GM18858 (cell line): ENCODE measurements at regions not wholly inside any gene's neighbourhood (a gene's known extent, or its start where the extent isn't known, plus 50 kb on each side); places are given as distances from the start of the nearest gene placed in this dataset.
"Not testable (repeated sequence)": the region's sequence is repeated elsewhere in the genome, so short reads cannot be mapped to it uniquely, and the experiment has no call there.

ENCODE experiments used
- ATAC-seq: cut with Tn5 transposase; IDR thresholded peaks from one replicate; pipeline ENCODE4 v1.9.1; 2021; ENCODE audit not compliant: unreplicated experiment

GRCh38 chr13:109336730-109337129 is 449.7 kb downstream of the IRS2 start:
- ATAC-seq, result no peak

GRCh38 chr13:109333893-109334651 is 452.3 kb downstream of the IRS2 start:
- ATAC-seq, result no peak

GRCh38 chr13:109332506-109333499 is 453.6 kb downstream of the IRS2 start:
- ATAC-seq, result no peak

GRCh38 chr13:109331898-109332297 is 454.5 kb downstream of the IRS2 start:
- no peak for ATAC-seq

- no peak for ATAC-seq
Observed at GRCh38 chr13:109331011-109331433, 455.4 kb downstream of the IRS2 start.

GRCh38 chr13:109330123-109330522 is 456.3 kb downstream of the IRS2 start:
- ATAC-seq, result no peak

GRCh38 chr13:109329175-109329574 is 457.2 kb downstream of the IRS2 start:
- ATAC-seq, result no peak

- ATAC-seq, result no peak
Observed at GRCh38 chr13:109326601-109327000, 459.8 kb downstream of the IRS2 start.

GRCh38 chr13:109323338-109323737 is 463.0 kb downstream of the IRS2 start:
- no peak for ATAC-seq

- ATAC-seq, result no peak
Observed at GRCh38 chr13:109318945-109319590, 467.3 kb downstream of the IRS2 start.

GRCh38 chr13:109315481-109315880 is 470.9 kb downstream of the IRS2 start:
- no peak for ATAC-seq

GRCh38 chr13:109314101-109314500 is 472.3 kb downstream of the IRS2 start:
- ATAC-seq, result no peak

GRCh38 chr13:109312399-109312798 is 474.0 kb downstream of the IRS2 start:
- no peak for ATAC-seq

GRCh38 chr13:109311431-109311976 is 474.9 kb downstream of the IRS2 start:
- ATAC-seq, result not testable (repeated sequence)

GRCh38 chr13:109309625-109310363 is 476.6 kb downstream of the IRS2 start:
- no peak for ATAC-seq

- ATAC-seq, result no peak
Observed at GRCh38 chr13:109307027-109307426, 479.4 kb downstream of the IRS2 start.

- ATAC-seq, result no peak
Observed at GRCh38 chr13:109301726-109302125, 484.7 kb downstream of the IRS2 start.

- ATAC-seq, result no peak
Observed at GRCh38 chr13:109301276-109301675, 485.1 kb downstream of the IRS2 start.

- ATAC-seq, result no peak
Observed at GRCh38 chr13:109297628-109298027, 488.8 kb downstream of the IRS2 start.

- ATAC-seq, result no peak
Observed at GRCh38 chr13:109293166-109293565, 493.2 kb downstream of the IRS2 start.
